OCI-LY3 (cell line): ENCODE measurements at regions not wholly inside any gene's neighbourhood (a gene's known extent, or its start where the extent isn't known, plus 50 kb on each side); places are given as distances from the start of the nearest gene placed in this dataset.

Experiments
- H2AFZ ChIP-seq: fragments of 200-600, 300-600 bp; shearing (Covaris generic); 2 replicates; pipeline ENCODE4 v1.6.0; 2014; ENCODE audit warnings: antibody characterized with exemption, low read depth, low read length
- H3K27ac ChIP-seq: fragments of 200-600, 300-600 bp; sonication (generic); 2 replicates; pipeline ENCODE4 v1.5.1; 2014; ENCODE audit warnings: mild to moderate bottlenecking, low read length, moderate library complexity, mixed read lengths
- H3K27me3 ChIP-seq: fragments of 200-600, 300-600 bp; sonication (generic); 2 replicates; pipeline ENCODE4 v1.6.1; 2014; ENCODE audit warnings: low read depth, low read length, mixed read lengths
- H3K36me3 ChIP-seq: fragments of 200-600, 300-600 bp; sonication (generic); replicated peaks from 2 replicates; pipeline ENCODE3; 2014; ENCODE audit warnings: low read depth, low read length, mixed read lengths
- H3K4me1 ChIP-seq: fragments of 300-600, 200-600 bp; sonication (generic); 2 replicates; pipeline ENCODE4 v1.6.1; 2014; ENCODE audit warnings: low read length, mixed read lengths
- H3K4me2 ChIP-seq: fragments of 200-600, 300-600 bp; sonication (generic); 2 replicates; pipeline ENCODE4 v1.6.1; 2014; ENCODE audit warnings: low read length, mixed read lengths
- H3K4me3 ChIP-seq: fragments of 300-600, 200-600 bp; sonication (generic); 2 replicates; pipeline ENCODE4 v1.5.1; 2014; ENCODE audit warnings: antibody characterized with exemption, mild to moderate bottlenecking, low read length, moderate library complexity
- H3K79me2 ChIP-seq: fragments of 300-600, 200-600 bp; shearing (Covaris generic); 2 replicates; pipeline ENCODE4 v1.6.1; 2014; ENCODE audit warnings: mild to moderate bottlenecking, low read length, mixed read lengths
- H3K9ac ChIP-seq: fragments of 300-600, 200-600 bp; shearing (Covaris generic); 2 replicates; pipeline ENCODE4 v1.6.0; 2014; ENCODE audit warnings: mild to moderate bottlenecking, low read length, moderate library complexity
- H3K9me3 ChIP-seq: fragments of 200-600, 300-600 bp; shearing (Covaris generic); 2 replicates; pipeline ENCODE4 v1.6.1; 2014; ENCODE audit warnings: low read length, mixed read lengths; ENCODE audit not compliant: insufficient read depth
- H4K20me1 ChIP-seq: fragments of 200-600, 300-600 bp; sonication (generic); 2 replicates; pipeline ENCODE4 v1.6.1; 2016; ENCODE audit warnings: low read length, mixed read lengths; ENCODE audit not compliant: insufficient read depth
- CTCF ChIP-seq: fragments of 200-600, 300-600 bp; sonication (generic); IDR thresholded peaks from 2 replicates; pipeline ENCODE4 v1.5.1; 2014; ENCODE audit warnings: antibody characterized with exemption, low read length, low read depth
- EZH2phosphoT487 ChIP-seq: fragments of 200-600 bp; shearing (Covaris generic); IDR thresholded peaks from 2 replicates; pipeline ENCODE4 v1.6.1; 2018; ENCODE audit warnings: antibody characterized with exemption, mixed run types, low read depth

DNA sequence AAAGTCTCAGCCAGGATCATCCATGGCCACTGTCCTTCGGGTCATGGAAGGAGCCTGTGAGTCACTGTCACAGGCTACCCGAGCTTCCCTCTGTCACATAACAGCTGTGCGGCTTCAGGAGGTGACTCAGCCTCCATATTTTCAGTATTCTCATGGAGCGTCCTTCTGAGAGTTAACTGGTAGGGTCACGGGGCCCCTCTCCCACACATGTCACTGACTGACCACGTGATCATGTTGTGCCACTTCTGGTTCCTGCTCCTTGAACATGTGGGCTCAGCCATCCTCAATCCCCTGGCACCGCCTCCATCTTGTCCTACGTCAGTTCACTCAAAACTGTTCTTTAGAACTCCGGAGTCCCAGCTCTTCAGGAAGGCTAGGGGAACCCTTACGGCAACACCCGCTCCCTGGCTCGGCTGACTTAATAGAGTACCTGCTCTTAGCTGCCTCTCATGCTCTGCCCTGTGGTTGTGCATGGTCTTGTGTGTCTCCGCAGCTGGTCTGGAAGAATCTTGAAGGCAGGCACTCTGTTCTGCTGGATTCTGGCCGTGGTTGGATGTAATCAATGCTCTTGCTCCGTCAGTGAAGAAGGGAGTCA, 182.8 kb downstream of the ICE1 start:
- no peak overlapping the region for H2AFZ ChIP-seq
- H3K4me1 ChIP-seq, result no peaks in the 10 kb centered on the region
- H3K27me3 ChIP-seq, result no peaks in the 10 kb centered on the region
- no peaks in the 10 kb centered on the region for H3K9me3 ChIP-seq
- H3K36me3 ChIP-seq, result no peaks in the 10 kb centered on the region
- no peak overlapping the region for H3K27ac ChIP-seq
- H3K4me3 ChIP-seq, result no peak overlapping the region
- H4K20me1 ChIP-seq, result no peaks in the 10 kb centered on the region
- no peak overlapping the region for H3K4me2 ChIP-seq
- no peaks in the 10 kb centered on the region for H3K79me2 ChIP-seq
- TF ChIP-seq EZH2phosphoT487 (no peak), CTCF (no peak)
- H3K9ac ChIP-seq, result no peak overlapping the region

DNA sequence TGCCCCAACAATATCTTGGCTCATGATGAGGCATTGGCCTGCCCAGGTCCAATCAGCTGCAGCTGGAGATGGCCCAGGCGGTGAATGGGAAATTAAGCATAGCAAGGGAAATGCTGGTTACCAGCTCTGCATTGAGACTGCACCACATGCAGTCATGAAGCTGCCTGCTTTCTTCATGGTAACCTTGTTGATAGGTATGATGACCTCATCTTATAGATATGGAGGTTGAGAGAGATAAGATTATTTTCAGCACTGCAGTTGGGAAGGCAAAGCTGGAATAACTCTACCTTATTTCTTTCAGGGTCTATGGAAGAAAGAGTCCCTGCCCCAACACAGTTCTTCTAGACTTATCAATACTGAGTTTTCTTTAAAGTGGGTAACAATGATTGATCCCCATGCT, 180.1 kb downstream of the ICE1 start:
- H3K79me2 ChIP-seq, result no peaks in the 10 kb centered on the region
- no peak overlapping the region for H2AFZ ChIP-seq
- TF ChIP-seq EZH2phosphoT487 (no peak), CTCF (no peak)
- H3K9ac ChIP-seq, result no peak overlapping the region
- no peak overlapping the region for H3K4me3 ChIP-seq
- no peak overlapping the region for H3K4me2 ChIP-seq
- H3K27me3 ChIP-seq, result no peaks in the 10 kb centered on the region
- H4K20me1 ChIP-seq, result no peaks in the 10 kb centered on the region
- no peaks in the 10 kb centered on the region for H3K4me1 ChIP-seq
- H3K36me3 ChIP-seq, result no peaks in the 10 kb centered on the region
- no peak overlapping the region for H3K27ac ChIP-seq
- H3K9me3 ChIP-seq, result no peaks in the 10 kb centered on the region

GRCh38 chr5:5598547-5599113, 176.2 kb downstream of the ICE1 start:
- no peaks in the 10 kb centered on the region for H3K27me3 ChIP-seq
- H3K4me3 ChIP-seq, result no peak overlapping the region
- no peaks in the 10 kb centered on the region for H3K36me3 ChIP-seq
- H4K20me1 ChIP-seq, result no peaks in the 10 kb centered on the region
- H3K79me2 ChIP-seq, result no peaks in the 10 kb centered on the region
- TF ChIP-seq CTCF (no peak), EZH2phosphoT487 (no peak)
- H3K4me2 ChIP-seq, result no peak overlapping the region
- H3K4me1 ChIP-seq, result no peaks in the 10 kb centered on the region
- no peaks in the 10 kb centered on the region for H3K9me3 ChIP-seq
- no peak overlapping the region for H3K9ac ChIP-seq
- no peak overlapping the region for H2AFZ ChIP-seq
- H3K27ac ChIP-seq, result no peak overlapping the region

DNA sequence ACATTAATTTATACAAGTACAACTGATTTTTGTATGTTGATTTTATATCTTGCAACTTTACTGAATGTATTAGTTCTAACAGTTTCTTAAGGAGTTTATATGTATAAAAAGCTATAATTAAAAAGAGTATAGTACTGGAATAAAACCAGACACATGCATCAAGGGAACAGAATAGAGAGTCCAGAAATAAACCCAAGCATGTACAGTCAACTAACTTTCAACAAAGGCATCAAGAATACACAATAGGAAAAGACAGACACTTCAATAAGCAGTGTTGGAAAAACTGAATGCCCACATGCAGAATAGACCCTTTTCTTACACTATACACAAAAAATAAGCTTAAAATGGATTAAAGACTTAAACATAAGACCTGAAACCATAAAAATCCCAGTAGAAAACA, 170.9 kb downstream of the ICE1 start:
- Histone ChIP-seq H3K79me2 (no peaks in the 10 kb centered on the region), H3K27ac (no peak overlapping the region), H3K36me3 (no peaks in the 10 kb centered on the region), H3K9me3 (no peaks in the 10 kb centered on the region), H3K4me1 (no peaks in the 10 kb centered on the region), H3K4me3 (no peak overlapping the region), H2AFZ (no peak overlapping the region), H4K20me1 (no peaks in the 10 kb centered on the region), H3K9ac (no peak overlapping the region), H3K4me2 (no peak overlapping the region), H3K27me3 (no peaks in the 10 kb centered on the region)
- no peak for TF ChIP-seq EZH2phosphoT487
- no peak for TF ChIP-seq CTCF
